Loucy (cell line): ENCODE measurements at regions not wholly inside any gene's neighbourhood (a gene's known extent, or its start where the extent isn't known, plus 50 kb on each side); places are given as distances from the start of the nearest gene placed in this dataset.

Experiments
- CTCF ChIP-seq: fragments of 200-600 bp; sonication (generic); conservative IDR thresholded peaks from 2 replicates; pipeline ENCODE4 v1.5.1; 2014; ENCODE audit warnings: mild to moderate bottlenecking, antibody characterized with exemption, low read length
- EZH2phosphoT487 ChIP-seq: fragments of 200-600 bp; IDR thresholded peaks from 2 replicates; pipeline ENCODE4 v1.6.1; 2018; ENCODE audit warnings: antibody characterized with exemption, mild to moderate bottlenecking, moderate library complexity, borderline replicate concordance

- no peak for TF ChIP-seq CTCF
- no peak for TF ChIP-seq EZH2phosphoT487
These were observed 129.8 kb upstream of the HSD17B12 start for GRCh38 chr11:43550714-43551113.
